PC-3 (cell line): ENCODE measurements at regions not wholly inside any gene's neighbourhood (a gene's known extent, or its start where the extent isn't known, plus 50 kb on each side); places are given as distances from the start of the nearest gene placed in this dataset.
"Not testable (repeated sequence)": the region's sequence is repeated elsewhere in the genome, so short reads cannot be mapped to it uniquely, and the experiment has no call there.

Source experiments
- ATAC-seq: fragments of 200-7000 bp; cut with Tn5 transposase; 2 replicates; pipeline ENCODE4 v1.9.1; 2020; ENCODE audit warnings: mild to moderate bottlenecking, moderate library complexity
- BruUV-seq: library from RNA; stranded (reverse); fragments of 400-500 nt; replicated peaks from 2 replicates; lab custom pipeline; 2021; lab: Mats Ljungman, UMichigan
- CTCF ChIA-PET: fragments of 300-600 bp; sonication (Branson Sonifier 250); formaldehyde crosslinking; loops from one replicate; lab custom pipeline; 2022; ENCODE audit warnings: antibody characterized with exemption; lab: Charles Lee
- POLR2A ChIA-PET: fragments of 300-600 bp; sonication (Branson Sonifier 250); formaldehyde crosslinking; loops from one replicate; lab custom pipeline; 2022; ENCODE audit warnings: antibody characterized with exemption; ENCODE audit not compliant: unreplicated experiment; lab: Charles Lee
- DNase-seq: peaks from one replicate; pipeline ENCODE4 v3.0.0-alpha.2; 2015
- H2AFZ ChIP-seq: fragments of 300-600 bp; sonication (generic); 2 replicates; pipeline ENCODE4 v1.6.0; 2016; ENCODE audit warnings: antibody characterized with exemption, low read length
- H3F3A ChIP-seq: fragments of 300-600 bp; sonication (generic); one replicate; pipeline ENCODE4 v1.6.0; 2017; ENCODE audit warnings: antibody characterized with exemption, low read length, control low read depth, mild to moderate bottlenecking; ENCODE audit not compliant: unreplicated experiment
- H3K27ac ChIP-seq: fragments of 300-600 bp; sonication (generic); 2 replicates; pipeline ENCODE4 v1.5.1; 2016; ENCODE audit warnings: mild to moderate bottlenecking, low read length
- H3K27me3 ChIP-seq: fragments of 300-600 bp; sonication (generic); 2 replicates; pipeline ENCODE4 v1.6.1; 2016; ENCODE audit warnings: low read length, mixed read lengths
- H3K36me3 ChIP-seq: fragments of 300-600 bp; sonication (generic); 2 replicates; pipeline ENCODE4 v1.6.1; 2016; ENCODE audit warnings: low read depth, mixed run types, low read length, mixed read lengths
- H3K4me1 ChIP-seq: fragments of 300-600 bp; sonication (generic); 2 replicates; pipeline ENCODE4 v1.5.1; 2016; ENCODE audit warnings: low read length; ENCODE audit not compliant: insufficient read depth
- H3K4me2 ChIP-seq: fragments of 300-600 bp; sonication (generic); 2 replicates; pipeline ENCODE4 v1.6.0; 2016; ENCODE audit warnings: low read length
- H3K4me3 ChIP-seq: fragments of 300-600 bp; sonication (generic); 2 replicates; pipeline ENCODE4 v1.5.1; 2016; ENCODE audit warnings: mild to moderate bottlenecking, low read length, mixed read lengths
- H3K79me2 ChIP-seq: fragments of 300-600 bp; sonication (generic); 2 replicates; pipeline ENCODE4 v1.6.1; 2017; ENCODE audit warnings: low read length, mixed read lengths
- H3K9ac ChIP-seq: fragments of 300-600 bp; sonication (generic); 2 replicates; pipeline ENCODE4 v1.6.0; 2016; ENCODE audit warnings: mild to moderate bottlenecking, low read length
- H3K9me2 ChIP-seq: fragments of 300-600 bp; sonication (generic); replicated peaks from 2 replicates; pipeline ENCODE4 v1.6.1; 2016; ENCODE audit warnings: mixed run types, low read length, mixed read lengths
- H3K9me3 ChIP-seq: fragments of 300-600 bp; sonication (generic); 2 replicates; pipeline ENCODE4 v1.6.1; 2016; ENCODE audit warnings: low read length, mixed read lengths
- H4K20me1 ChIP-seq: fragments of 300-600 bp; sonication (generic); 2 replicates; pipeline ENCODE4 v1.6.1; 2016; ENCODE audit warnings: low read length, mixed read lengths
- EZH2 ChIP-seq: fragments of 300-600 bp; sonication (generic); IDR thresholded peaks from one replicate; pipeline ENCODE4 v1.6.1; 2017; ENCODE audit warnings: antibody characterized with exemption, mild to moderate bottlenecking, low read length; ENCODE audit not compliant: unreplicated experiment
- EZH2phosphoT487 ChIP-seq: fragments of 300-600 bp; sonication (generic); IDR thresholded peaks from 2 replicates; pipeline ENCODE4 v1.6.1; 2018; ENCODE audit warnings: mild to moderate bottlenecking, antibody characterized with exemption, low read length, borderline replicate concordance
- intact Hi-C: fragments of 100-400 bp; cut with micrococcal nuclease; formaldehyde crosslinking; loops from 2 replicates; pipeline ENCODE4 v1.9.0; 2023
- TF ChIP-seq, protein P1 (sequence below): fragments of 300-600 bp; sonication (generic); conservative IDR thresholded peaks from 2 replicates; pipeline ENCODE4 v1.5.1; 2017; ENCODE audit warnings: antibody characterized with exemption, low read depth, mild to moderate bottlenecking, low read length

DNA sequence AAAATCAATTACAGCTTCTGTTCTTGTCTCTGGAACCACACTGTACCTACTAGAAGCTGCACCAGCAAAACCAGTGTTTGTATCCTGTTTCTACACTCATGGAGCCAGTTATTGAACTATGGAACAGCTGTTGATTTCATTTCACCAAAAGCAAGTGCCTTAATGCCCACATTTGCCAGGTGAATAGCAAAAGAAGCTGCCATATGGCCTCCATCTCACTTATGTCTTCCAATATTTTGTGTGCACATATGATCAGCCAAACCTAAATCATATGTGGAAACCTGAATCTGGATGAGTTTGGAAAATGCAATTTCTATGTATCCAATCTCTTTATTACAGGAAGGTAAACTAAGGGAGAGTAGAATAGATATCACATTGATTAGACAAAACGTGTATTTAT, 415.8 kb upstream of the GRID2 start:
- H3K9me2 ChIP-seq = no peaks in the 10 kb centered on the region
- intact Hi-C loops = no loop called here
- H3K4me3 ChIP-seq = no peak overlapping the region
- no peaks in the 10 kb centered on the region for H3K36me3 ChIP-seq
- no peaks in the 10 kb centered on the region for H3K9me3 ChIP-seq
- no peak overlapping the region for H3K27ac ChIP-seq
- H4K20me1 ChIP-seq = no peaks in the 10 kb centered on the region
- POLR2A ChIA-PET = no interaction called here
- BruUV-seq = no TSS peak
- CTCF ChIA-PET = no interaction called here
- H3K79me2 ChIP-seq = no peaks in the 10 kb centered on the region
- H3K9ac ChIP-seq = no peak overlapping the region
- no peak overlapping the region for H3K4me2 ChIP-seq
- no peak for ATAC-seq
- TF ChIP-seq, protein P1, sequence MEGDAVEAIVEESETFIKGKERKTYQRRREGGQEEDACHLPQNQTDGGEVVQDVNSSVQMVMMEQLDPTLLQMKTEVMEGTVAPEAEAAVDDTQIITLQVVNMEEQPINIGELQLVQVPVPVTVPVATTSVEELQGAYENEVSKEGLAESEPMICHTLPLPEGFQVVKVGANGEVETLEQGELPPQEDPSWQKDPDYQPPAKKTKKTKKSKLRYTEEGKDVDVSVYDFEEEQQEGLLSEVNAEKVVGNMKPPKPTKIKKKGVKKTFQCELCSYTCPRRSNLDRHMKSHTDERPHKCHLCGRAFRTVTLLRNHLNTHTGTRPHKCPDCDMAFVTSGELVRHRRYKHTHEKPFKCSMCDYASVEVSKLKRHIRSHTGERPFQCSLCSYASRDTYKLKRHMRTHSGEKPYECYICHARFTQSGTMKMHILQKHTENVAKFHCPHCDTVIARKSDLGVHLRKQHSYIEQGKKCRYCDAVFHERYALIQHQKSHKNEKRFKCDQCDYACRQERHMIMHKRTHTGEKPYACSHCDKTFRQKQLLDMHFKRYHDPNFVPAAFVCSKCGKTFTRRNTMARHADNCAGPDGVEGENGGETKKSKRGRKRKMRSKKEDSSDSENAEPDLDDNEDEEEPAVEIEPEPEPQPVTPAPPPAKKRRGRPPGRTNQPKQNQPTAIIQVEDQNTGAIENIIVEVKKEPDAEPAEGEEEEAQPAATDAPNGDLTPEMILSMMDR = no peak
- TF ChIP-seq EZH2 = no peak
- no peak for TF ChIP-seq EZH2phosphoT487
- no peaks in the 10 kb centered on the region for H3K4me1 ChIP-seq
- H3F3A ChIP-seq = no peaks in the 10 kb centered on the region
- no peak for DNase-seq
- no peaks in the 10 kb centered on the region for H3K27me3 ChIP-seq
- no peak overlapping the region for H2AFZ ChIP-seq

DNA sequence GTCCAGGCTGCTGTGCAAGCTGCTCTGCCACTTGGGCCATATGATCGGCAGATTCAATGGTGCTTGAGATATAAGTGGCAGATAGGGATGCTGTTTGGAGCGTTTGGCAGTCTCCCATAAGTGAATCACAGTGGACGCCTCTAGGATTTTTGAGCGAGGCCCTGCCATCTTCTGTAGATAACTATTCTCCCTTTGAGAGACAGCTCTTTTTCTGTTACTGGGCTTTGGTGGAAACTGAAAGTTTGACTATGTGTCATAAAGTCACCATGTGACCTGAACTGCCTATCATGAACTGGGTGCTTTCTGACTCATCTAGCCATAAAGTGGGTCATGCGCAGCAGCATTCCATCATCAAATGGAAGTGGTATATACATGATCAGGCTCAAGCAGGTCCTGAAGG, 412.5 kb upstream of the GRID2 start:
- H3K27ac ChIP-seq, H3K4me1 ChIP-seq, intact Hi-C loops, BruUV-seq, ATAC-seq, H3K4me3 ChIP-seq, H3K9me3 ChIP-seq, H3K36me3 ChIP-seq, H2AFZ ChIP-seq, H3K9me2 ChIP-seq, H3K4me2 ChIP-seq, H3F3A ChIP-seq, CTCF ChIA-PET, H3K9ac ChIP-seq, POLR2A ChIA-PET, H3K79me2 ChIP-seq, H3K27me3 ChIP-seq, DNase-seq, H4K20me1 ChIP-seq: not testable (repeated sequence)

DNA sequence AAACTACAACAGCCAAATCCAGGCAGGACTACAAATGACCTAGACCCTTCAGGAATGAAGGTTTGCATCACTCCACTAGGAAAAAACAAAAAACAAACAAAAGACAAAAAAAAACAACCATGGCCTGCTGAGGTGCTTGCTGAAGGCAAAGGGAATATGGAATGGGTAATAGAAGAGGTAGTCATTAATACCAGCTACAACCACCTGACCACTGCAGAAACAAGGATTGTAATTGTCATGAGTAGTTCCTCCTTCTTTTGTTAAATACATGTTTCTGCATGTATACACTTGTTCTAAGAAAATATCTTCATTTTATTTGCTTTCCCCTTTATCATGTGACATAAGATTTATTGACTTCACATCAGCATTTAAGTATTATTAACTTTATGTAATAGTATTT, 409.8 kb upstream of the GRID2 start:
- Histone ChIP-seq H2AFZ (no peak overlapping the region), H3K27ac (no peak overlapping the region), H3K9me2 (no peaks in the 10 kb centered on the region), H3K4me3 (no peak overlapping the region), H3K4me2 (no peak overlapping the region), H3F3A (no peaks in the 10 kb centered on the region), H4K20me1 (no peaks in the 10 kb centered on the region), H3K79me2 (no peaks in the 10 kb centered on the region), H3K9ac (no peak overlapping the region), H3K36me3 (no peaks in the 10 kb centered on the region), H3K27me3 (no peaks in the 10 kb centered on the region), H3K4me1 (no peaks in the 10 kb centered on the region), H3K9me3 (no peaks in the 10 kb centered on the region)
- ATAC-seq = no peak
- BruUV-seq = no TSS peak
- POLR2A ChIA-PET = no interaction called here
- CTCF ChIA-PET = no interaction called here
- DNase-seq = no peak
- intact Hi-C loops = no loop called here
- TF ChIP-seq EZH2phosphoT487 (no peak), EZH2 (no peak)
- TF ChIP-seq, protein P1 = no peak
